Neuronal stem cell (in vitro differentiated cells): ENCODE measurements at regions not wholly inside any gene's neighbourhood (a gene's known extent, or its start where the extent isn't known, plus 50 kb on each side); places are given as distances from the start of the nearest gene placed in this dataset.

Experiments
- DNase-seq: peaks from one replicate; pipeline ENCODE4 v3.0.0-alpha.2; 2013; ENCODE audit warnings: low spot score
- H2AFZ ChIP-seq: one replicate; pipeline ENCODE4 v1.6.1; 2013; ENCODE audit warnings: mild to moderate bottlenecking, low read length, inconsistent platforms
- H2AK5ac ChIP-seq: 2 replicates; pipeline ENCODE4 v1.6.1; 2013; ENCODE audit warnings: low read depth, mild to moderate bottlenecking, inconsistent platforms, low read length, moderate library complexity, mixed read lengths
- H2BK120ac ChIP-seq: 2 replicates; pipeline ENCODE4 v1.6.1; 2013; ENCODE audit warnings: low read depth, mild to moderate bottlenecking, inconsistent platforms, low read length, moderate library complexity, mixed read lengths
- H2BK12ac ChIP-seq: one replicate; pipeline ENCODE4 v1.6.1; 2013; ENCODE audit warnings: low read length, inconsistent platforms
- H2BK15ac ChIP-seq: 2 replicates; pipeline ENCODE4 v1.6.1; 2013; ENCODE audit warnings: mild to moderate bottlenecking, low read length, inconsistent platforms, mixed read lengths
- H2BK5ac ChIP-seq: one replicate; pipeline ENCODE4 v1.6.1; 2013; ENCODE audit warnings: inconsistent platforms, mild to moderate bottlenecking, low read length, moderate library complexity
- H3K14ac ChIP-seq: one replicate; pipeline ENCODE4 v1.6.1; 2013; ENCODE audit warnings: low read length, inconsistent platforms
- H3K18ac ChIP-seq: 2 replicates; pipeline ENCODE4 v1.6.1; 2013; ENCODE audit warnings: low read length, inconsistent platforms
- H3K23ac ChIP-seq: 2 replicates; pipeline ENCODE4 v1.6.1; 2013; ENCODE audit warnings: low read depth, mild to moderate bottlenecking, mixed read lengths, low read length, inconsistent platforms; ENCODE audit not compliant: poor library complexity
- H3K27ac ChIP-seq: replicated peaks from 3 replicates; pipeline ENCODE4 v1.5.1; 2013; ENCODE audit warnings: low read length, inconsistent platforms
- H3K27me3 ChIP-seq, 3 experiments: 2 replicates each; pipeline ENCODE4 v1.6.1; 2013; ENCODE audit warnings: low read length in 3 of 3, mild to moderate bottlenecking in 2 of 3, inconsistent platforms in 1 of 3, low read depth in 1 of 3, mixed read lengths in 1 of 3, moderate library complexity in 1 of 3; ENCODE audit not compliant: control insufficient read depth in 3 of 3, insufficient read depth in 3 of 3
- H3K36me3 ChIP-seq, 2 donors: replicated peaks in 1 of 2; 2 replicates each; pipeline ENCODE4 v1.6.1; 2013; ENCODE audit warnings: low read length in 2 of 2; ENCODE audit not compliant: control insufficient read depth in 2 of 2, insufficient read depth in 2 of 2
- H3K4ac ChIP-seq: 2 replicates; pipeline ENCODE4 v1.6.1; 2013; ENCODE audit warnings: inconsistent platforms, mild to moderate bottlenecking, low read length, moderate library complexity
- H3K4me1 ChIP-seq, 2 donors: 1 replicate in 1 of 2; 2 replicates in 1 of 2; pipeline ENCODE4 v1.6.1; 2013; ENCODE audit warnings: low read length in 2 of 2, low read depth in 1 of 2; ENCODE audit not compliant: control insufficient read depth in 2 of 2, insufficient read depth in 1 of 2
- H3K4me2 ChIP-seq: one replicate; pipeline ENCODE4 v1.6.1; 2013; ENCODE audit warnings: mild to moderate bottlenecking, low read length, inconsistent platforms; ENCODE audit not compliant: insufficient read depth, poor library complexity, severe bottlenecking
- H3K4me3 ChIP-seq, 2 donors: 2 replicates each; pipeline ENCODE4 v1.5.1; 2013; ENCODE audit warnings: low read length in 2 of 2, mild to moderate bottlenecking in 2 of 2, inconsistent platforms in 1 of 2, moderate library complexity in 1 of 2
- H3K79me1 ChIP-seq: one replicate; pipeline ENCODE4 v1.6.1; 2013; ENCODE audit warnings: low read depth, mild to moderate bottlenecking, inconsistent platforms, low read length, moderate library complexity
- H3K9ac ChIP-seq: one replicate; pipeline ENCODE4 v1.6.1; 2013; ENCODE audit warnings: mild to moderate bottlenecking, low read depth, low read length, inconsistent platforms; ENCODE audit not compliant: poor library complexity
- H3K9me3 ChIP-seq, 2 donors: replicated peaks in 1 of 2; 2 replicates each; pipeline versions ENCODE3 to v1.6.1; 2013; ENCODE audit warnings: low read length in 2 of 2, mild to moderate bottlenecking in 2 of 2, inconsistent platforms in 1 of 2, low read depth in 1 of 2, mixed read lengths in 1 of 2, moderate library complexity in 1 of 2; ENCODE audit not compliant: control insufficient read depth in 2 of 2, insufficient read depth in 1 of 2
- H4K8ac ChIP-seq: one replicate; pipeline ENCODE4 v1.6.1; 2013; ENCODE audit warnings: low read depth, mild to moderate bottlenecking, inconsistent platforms, low read length, moderate library complexity
- H4K91ac ChIP-seq: one replicate; pipeline ENCODE4 v1.6.1; 2013; ENCODE audit warnings: low read length, low read depth, mild to moderate bottlenecking, inconsistent platforms; ENCODE audit not compliant: poor library complexity
- WGBS, 2 donors: extraction: QIAGEN DNeasy Blood & Tissue Kit; methylation state at CpG; one replicate each; pipeline ENCODE4 v1.1.7; 2013; ENCODE audit warnings: missing lambda C conversion rate in 2 of 2, mixed read lengths in 1 of 2; ENCODE audit not compliant: insufficient read length in 2 of 2, insufficient replicate concordance in 1 of 2; ENCODE audit errors: extremely low coverage in 2 of 2; 5-methylcytosine and 5-hydroxymethylcytosine counted together

- no CpG with 5 or more reads among the region's 5 CpGs for WGBS, 2 donors
- Histone ChIP-seq H3K23ac (no peak overlapping the region), H2BK120ac (no peak overlapping the region), H3K14ac (no peak overlapping the region), H3K18ac (no peak overlapping the region), H3K4ac (no peak overlapping the region), H2AK5ac (no peak overlapping the region), H3K27ac (no peak overlapping the region), H3K4me3 (no peak overlapping the region), H4K91ac (no peak overlapping the region), H3K79me1 (no peaks in the 10 kb centered on the region), H2BK5ac (no peak overlapping the region), H2AFZ (no peak overlapping the region), H2BK15ac (no peak overlapping the region), H4K8ac (no peak overlapping the region), H3K4me2 (no peak overlapping the region), H2BK12ac (no peak overlapping the region), H3K36me3 (no peaks in the 10 kb centered on the region), H3K9ac (no peak overlapping the region), H3K4me1 (no peaks in the 10 kb centered on the region), H3K27me3 (no peaks in the 10 kb centered on the region), H3K9me3 (no peaks in the 10 kb centered on the region)
- no peak for DNase-seq
Measured at GRCh38 chr21:27246741-27247140, 279.9 kb upstream of the ADAMTS5 start.

GRCh38 chr21:27244776-27245175 lies 277.9 kb upstream of the ADAMTS5 start:
- Histone ChIP-seq H3K27ac (no peak overlapping the region), H4K8ac (no peak overlapping the region), H3K4me1 (no peaks in the 10 kb centered on the region), H3K23ac (no peak overlapping the region), H3K79me1 (no peaks in the 10 kb centered on the region), H3K4me3 (no peak overlapping the region), H2AFZ (no peak overlapping the region), H3K4ac (no peak overlapping the region), H3K27me3 (no peaks in the 10 kb centered on the region), H4K91ac (no peak overlapping the region), H2BK120ac (no peak overlapping the region), H2BK15ac (no peak overlapping the region), H2BK5ac (no peak overlapping the region), H3K9ac (no peak overlapping the region), H3K9me3 (no peaks in the 10 kb centered on the region), H3K4me2 (no peak overlapping the region), H3K36me3 (no peaks in the 10 kb centered on the region), H3K14ac (no peak overlapping the region), H2BK12ac (no peak overlapping the region), H2AK5ac (no peak overlapping the region), H3K18ac (no peak overlapping the region)
- DNase-seq = no peak
- WGBS, 2 donors = no CpG with 5 or more reads among the region's 3 CpGs

- Histone ChIP-seq H2BK120ac (no peak overlapping the region), H4K8ac (no peak overlapping the region), H3K4me1 (no peaks in the 10 kb centered on the region), H3K36me3 (no peaks in the 10 kb centered on the region), H4K91ac (no peak overlapping the region), H2BK15ac (no peak overlapping the region), H3K27ac (no peak overlapping the region), H3K27me3 (no peaks in the 10 kb centered on the region), H3K23ac (no peak overlapping the region), H3K4me3 (no peak overlapping the region), H3K9ac (no peak overlapping the region), H3K4me2 (no peak overlapping the region), H2AK5ac (no peak overlapping the region), H2AFZ (no peak overlapping the region), H3K18ac (no peak overlapping the region), H3K9me3 (no peaks in the 10 kb centered on the region), H3K14ac (no peak overlapping the region), H2BK5ac (no peak overlapping the region), H3K4ac (no peak overlapping the region), H2BK12ac (no peak overlapping the region), H3K79me1 (no peaks in the 10 kb centered on the region)
- no CpG with 5 or more reads among the region's 2 CpGs for WGBS, 2 donors
- DNase-seq = no peak
Measured at GRCh38 chr21:27244352-27244751, 277.5 kb upstream of the ADAMTS5 start.

- Histone ChIP-seq H3K27ac (no peak overlapping the region), H3K18ac (no peak overlapping the region), H2AK5ac (no peak overlapping the region), H3K14ac (no peak overlapping the region), H4K8ac (no peak overlapping the region), H3K9ac (no peak overlapping the region), H3K4me3 (no peak overlapping the region), H3K27me3 (no peaks in the 10 kb centered on the region), H3K79me1 (no peaks in the 10 kb centered on the region), H2BK120ac (no peak overlapping the region), H3K4ac (no peak overlapping the region), H2BK5ac (no peak overlapping the region), H2BK15ac (no peak overlapping the region), H3K23ac (no peak overlapping the region), H3K4me1 (no peaks in the 10 kb centered on the region), H3K9me3 (no peaks in the 10 kb centered on the region), H4K91ac (no peak overlapping the region), H3K36me3 (no peaks in the 10 kb centered on the region), H2BK12ac (no peak overlapping the region), H3K4me2 (no peak overlapping the region), H2AFZ (no peak overlapping the region)
- no CpG with 5 or more reads among the region's 2 CpGs for WGBS, 2 donors
- no peak for DNase-seq
Measured at GRCh38 chr21:27240839-27241238, 274.0 kb upstream of the ADAMTS5 start.
